PC-9 (cell line): ENCODE measurements at regions not wholly inside any gene's neighbourhood (a gene's known extent, or its start where the extent isn't known, plus 50 kb on each side); places are given as distances from the start of the nearest gene placed in this dataset.

Experiments
- CTCF ChIP-seq: fragments of 200-600 bp; sonication (generic); conservative IDR thresholded peaks from 2 replicates; pipeline ENCODE4 v1.6.1; 2017; ENCODE audit warnings: mixed run types, antibody characterized with exemption, mild to moderate bottlenecking, moderate library complexity
- EZH2 ChIP-seq: fragments of 200-600 bp; sonication (generic); IDR thresholded peaks from 2 replicates; pipeline ENCODE4 v1.8.0; 2017; ENCODE audit warnings: antibody characterized with exemption, low read depth

- no peak for TF ChIP-seq CTCF
- no peak for TF ChIP-seq EZH2
Observed at GRCh38 chr14:25246751-25247150, 196.8 kb upstream of the STXBP6 start.
